ENCODE measurements at regions not wholly inside any gene's neighbourhood (a gene's known extent, or its start where the extent isn't known, plus 50 kb on each side); places are given as distances from the start of the nearest gene placed in this dataset.

- no peak for TF ChIP-seq CTCF (IDR thresholded peaks at IDR 0.05; ENCODE audit: low read depth, low read length, missing control alignments)
- H3K4me3 ChIP-seq (ENCODE audit: low read depth, low read length), result no peak overlapping the region
- no peak for DNase-seq (ENCODE audit: low read depth)
- in situ Hi-C loops (cut with HindIII; ENCODE audit: low sequenced_read_pairs), result no loop called here
Measured at GRCh38 chr4:181475781-181476507, 767.3 kb upstream of the TENM3 start.

GRCh38 chr4:181476508-181476890 is 766.7 kb upstream of the TENM3 start:
- TF ChIP-seq CTCF (IDR thresholded peaks at IDR 0.05; ENCODE audit: low read depth, low read length, missing control alignments), result no peak
- H3K4me3 ChIP-seq (ENCODE audit: low read depth, low read length), result no peak overlapping the region
- no peak for DNase-seq (ENCODE audit: low read depth)
- in situ Hi-C loops (cut with HindIII; ENCODE audit: low sequenced_read_pairs), result no loop called here

- in situ Hi-C loops (cut with HindIII; ENCODE audit: low sequenced_read_pairs), result no loop called here
- DNase-seq (ENCODE audit: low read depth), result no peak
- no peak overlapping the region for H3K4me3 ChIP-seq (ENCODE audit: low read depth, low read length)
- no peak for TF ChIP-seq CTCF (IDR thresholded peaks at IDR 0.05; ENCODE audit: low read depth, low read length, missing control alignments)
Measured at GRCh38 chr4:181477591-181477990, 765.6 kb upstream of the TENM3 start.

- in situ Hi-C loops (cut with HindIII; ENCODE audit: low sequenced_read_pairs), result no loop called here
- no peak for TF ChIP-seq CTCF (IDR thresholded peaks at IDR 0.05; ENCODE audit: low read depth, low read length, missing control alignments)
- H3K4me3 ChIP-seq (ENCODE audit: low read depth, low read length), result no peak overlapping the region
- DNase-seq (ENCODE audit: low read depth), result no peak
Measured at GRCh38 chr4:181478656-181479055, 764.5 kb upstream of the TENM3 start.

GRCh38 chr4:181479141-181479540 is 764.1 kb upstream of the TENM3 start:
- no peak overlapping the region for H3K4me3 ChIP-seq (ENCODE audit: low read depth, low read length)
- no peak for DNase-seq (ENCODE audit: low read depth)
- TF ChIP-seq CTCF (IDR thresholded peaks at IDR 0.05; ENCODE audit: low read depth, low read length, missing control alignments), result no peak
- in situ Hi-C loops (cut with HindIII; ENCODE audit: low sequenced_read_pairs), result no loop called here

- DNase-seq (ENCODE audit: low read depth), result no peak
- TF ChIP-seq CTCF (IDR thresholded peaks at IDR 0.05; ENCODE audit: low read depth, low read length, missing control alignments), result no peak
- no peak overlapping the region for H3K4me3 ChIP-seq (ENCODE audit: low read depth, low read length)
- in situ Hi-C loops (cut with HindIII; ENCODE audit: low sequenced_read_pairs), result no loop called here
Measured at GRCh38 chr4:181484396-181484795, 758.8 kb upstream of the TENM3 start.

Measured in astrocyte of the cerebellum (primary cell).